T-cell (primary cell): ENCODE measurements at regions not wholly inside any gene's neighbourhood (a gene's known extent, or its start where the extent isn't known, plus 50 kb on each side); places are given as distances from the start of the nearest gene placed in this dataset.

Source experiments
- ATAC-seq, 4 experiments: fragments of 200-7000 bp in 3 of 4; fragments of 150-1000 bp in 1 of 4; cut with Tn5 transposase; replicated peaks in 1 of 4; 1 replicate in 3 of 4; 2 replicates in 1 of 4; pipeline ENCODE4 v1.10.0; 2021; ENCODE audit warnings: moderate library complexity in 3 of 4, mild to moderate bottlenecking in 2 of 4, moderate number of reproducible peaks in 1 of 4
- CTCF ChIA-PET, 2 donors: fragments of 300-600 bp; sonication (Branson Sonifier 250); formaldehyde crosslinking; loops; one replicate each; lab custom pipeline; 2022; ENCODE audit warnings: antibody characterized with exemption in 2 of 2; lab: Charles Lee
- POLR2A ChIA-PET, 2 donors: fragments of 300-600 bp; sonication (Branson Sonifier 250); formaldehyde crosslinking; loops; one replicate each; lab custom pipeline; 2022; ENCODE audit warnings: antibody characterized with exemption in 2 of 2; lab: Charles Lee
- DNase-seq, 35 experiments: peaks; one replicate each; pipeline versions ENCODE4 v3.0.0 to v3.0.0-alpha.2; 2013 to 2023
- H3K27ac ChIP-seq: one replicate; pipeline ENCODE4 v1.5.1; 2013; ENCODE audit warnings: low read length
- H3K27me3 ChIP-seq, 2 experiments: replicated peaks in 1 of 2; 1 replicate in 1 of 2; 2 replicates in 1 of 2; pipeline versions ENCODE4 v1.6.1 to v1.7.0; 2013; ENCODE audit warnings: low read length in 1 of 2, mixed read lengths in 1 of 2; ENCODE audit not compliant: control insufficient read depth in 2 of 2, insufficient read depth in 2 of 2; ENCODE audit errors: extremely low read depth in 1 of 2
- H3K36me3 ChIP-seq, 2 donors: 1 replicate in 1 of 2; 2 replicates in 1 of 2; pipeline versions ENCODE4 v1.6.1 to v1.7.0; 2013; ENCODE audit warnings: low read length in 1 of 2; ENCODE audit not compliant: control insufficient read depth in 2 of 2, insufficient read depth in 1 of 2; ENCODE audit errors: extremely low read depth in 1 of 2
- H3K4me1 ChIP-seq, 2 experiments: 1 replicate in 1 of 2; 2 replicates in 1 of 2; pipeline versions ENCODE4 v1.6.1 to v1.7.0; 2013; ENCODE audit warnings: low read length in 2 of 2, mixed read lengths in 1 of 2; ENCODE audit not compliant: insufficient read depth in 2 of 2, control insufficient read depth in 1 of 2; ENCODE audit errors: extremely low read depth in 1 of 2
- H3K4me3 ChIP-seq, 2 donors: 1 replicate in 1 of 2; 2 replicates in 1 of 2; pipeline versions ENCODE4 v1.5.1 to v1.7.0; 2013; ENCODE audit warnings: mild to moderate bottlenecking in 2 of 2, low read length in 1 of 2, moderate library complexity in 1 of 2; ENCODE audit not compliant: control insufficient read depth in 1 of 2; ENCODE audit errors: extremely low read depth in 1 of 2
- H3K9me3 ChIP-seq: 2 replicates; pipeline ENCODE4 v1.7.0; 2013
- H3K27ac Mint-ChIP-seq, 2 donors: one replicate each; pipeline ENCODE4 v1.8.0; 2020 to 2021; ENCODE audit warnings: mild to moderate bottlenecking in 2 of 2, mixed read lengths in 2 of 2
- H3K27me3 Mint-ChIP-seq, 2 donors: one replicate each; pipeline ENCODE4 v1.8.0; 2021 to 2022; ENCODE audit warnings: mixed read lengths in 2 of 2
- H3K36me3 Mint-ChIP-seq: one replicate; pipeline ENCODE4 v1.8.0; 2021; ENCODE audit warnings: mixed read lengths
- H3K4me1 Mint-ChIP-seq, 3 donors: one replicate each; pipeline ENCODE4 v1.8.0; 2020 to 2022; ENCODE audit warnings: mixed read lengths in 3 of 3, mild to moderate bottlenecking in 1 of 3
- H3K4me3 Mint-ChIP-seq, 3 donors: one replicate each; pipeline ENCODE4 v1.8.0; 2020 to 2022; ENCODE audit warnings: mild to moderate bottlenecking in 3 of 3, mixed read lengths in 3 of 3, moderate library complexity in 3 of 3
- H3K9me3 Mint-ChIP-seq, 3 donors: one replicate each; pipeline ENCODE4 v1.8.0; 2020 to 2022; ENCODE audit warnings: mixed read lengths in 3 of 3
- WGBS: methylation state at CpG from one replicate; pipeline ENCODE4 v1.1.5; 2013; ENCODE audit warnings: missing lambda C conversion rate; ENCODE audit not compliant: insufficient coverage; 5-methylcytosine and 5-hydroxymethylcytosine counted together

DNA sequence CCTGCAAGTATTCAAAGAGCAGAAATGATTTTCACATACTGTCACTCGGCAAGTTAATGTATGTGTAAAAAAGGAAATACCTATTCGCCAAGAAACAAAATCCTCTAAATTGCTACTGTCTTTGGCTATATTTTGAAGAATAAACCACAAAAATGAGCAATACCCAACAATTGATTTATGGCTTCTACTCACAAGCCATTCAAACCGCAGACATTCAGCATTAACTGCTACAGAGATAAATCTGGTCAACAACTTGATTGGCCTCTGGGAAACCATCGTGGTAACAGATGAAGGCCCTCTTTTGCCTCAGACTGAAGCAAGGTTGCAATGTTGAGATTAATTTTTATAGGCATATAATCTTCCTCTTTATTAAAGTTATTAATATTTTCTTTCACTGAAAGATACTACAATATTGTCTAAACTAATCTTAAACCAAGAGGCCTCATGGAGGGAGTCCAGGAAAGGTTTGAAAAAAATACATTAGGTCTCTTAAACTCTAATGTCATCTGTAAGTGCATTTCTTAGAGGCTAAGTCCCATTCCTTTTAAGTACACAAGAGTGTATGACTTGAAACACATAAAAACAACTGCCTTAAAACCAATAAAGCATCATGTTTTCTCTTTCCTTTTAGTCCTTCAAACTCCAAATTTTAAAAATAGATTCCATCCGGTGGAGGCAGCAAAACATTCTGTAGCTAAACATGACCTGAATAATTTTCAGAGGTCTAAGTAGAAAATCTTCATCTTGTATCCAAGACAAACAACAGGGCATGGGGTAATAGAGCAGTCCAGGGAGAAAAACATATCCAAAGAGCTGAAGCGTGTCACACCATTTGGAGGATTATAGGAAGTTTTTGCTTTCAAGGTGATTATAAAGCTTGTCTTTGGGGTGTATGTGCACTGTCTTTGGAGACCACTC lies 162.4 kb upstream of the TGFBR2 start:
- Histone ChIP-seq H3K27me3 (no peaks in the 10 kb centered on the region), H3K4me3 (no peak overlapping the region), H3K9me3 (no peaks in the 10 kb centered on the region), H3K27ac (no peak overlapping the region), H3K36me3 (no peaks in the 10 kb centered on the region), H3K4me1 (no peaks in the 10 kb centered on the region)
- ATAC-seq (no peak), DNase-seq (no peak)
- Mint-ChIP-seq H3K36me3 (no peaks in the 10 kb centered on the region), H3K4me1 (peaks cover 0 to 24% (median 0%) of the 10 kb centered on the region in 3 donors), H3K27ac (no peak overlapping the region), H3K27me3 (no peaks in the 10 kb centered on the region), H3K9me3 (no peaks in the 10 kb centered on the region), H3K4me3 (no peak overlapping the region)
- POLR2A ChIA-PET, result interaction anchor here in 1 of 2 donors (0.7 kb wide), 1 partner anchor 20 kb away, joined by 3 read pairs; no protein-coding TSS in a partner anchor
- no CpG with 5 or more reads among the region's 6 CpGs for WGBS
- CTCF ChIA-PET, result interaction anchor here in 1 of 2 donors (0.6 kb wide), 1 partner anchor 117 kb away, joined by 10 read pairs; no protein-coding TSS in a partner anchor

- Mint-ChIP-seq H3K9me3 (peaks cover 0 to 4% (median 4%) of the 10 kb centered on the region in 3 donors), H3K4me1 (peaks cover 0 to 9% (median 0%) of the 10 kb centered on the region in 3 donors), H3K27ac (no peak overlapping the region), H3K36me3 (no peaks in the 10 kb centered on the region), H3K4me3 (no peak overlapping the region), H3K27me3 (no peaks in the 10 kb centered on the region)
- Histone ChIP-seq H3K27me3 (no peaks in the 10 kb centered on the region), H3K4me1 (no peaks in the 10 kb centered on the region), H3K9me3 (no peaks in the 10 kb centered on the region), H3K36me3 (no peaks in the 10 kb centered on the region), H3K27ac (no peak overlapping the region), H3K4me3 (no peak overlapping the region)
- ChIA-PET POLR2A (no interaction called here), CTCF (no interaction called here)
- WGBS, result 100% methylated on average over 1 of the region's 5 CpGs
- ATAC-seq (no peak), DNase-seq (no peak)
Measured at GRCh38 chr3:30448450-30449289, 157.7 kb upstream of the TGFBR2 start.

DNA sequence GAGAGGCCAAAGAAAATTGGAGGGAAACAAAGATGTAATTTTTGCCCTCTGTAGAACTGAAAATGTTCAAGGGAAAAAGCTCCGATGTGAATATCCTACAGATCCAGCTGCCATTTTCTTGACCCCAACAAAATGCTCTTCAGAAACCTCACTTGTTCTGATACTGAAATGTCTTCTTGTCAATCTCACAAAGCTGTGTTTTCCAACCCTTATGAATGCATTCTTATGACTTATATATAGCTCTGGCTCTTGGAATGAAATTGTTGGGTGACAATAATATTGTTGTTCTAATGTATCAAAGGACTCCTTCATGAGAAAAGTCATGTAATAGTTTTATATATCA lies 157.1 kb upstream of the TGFBR2 start:
- Mint-ChIP-seq H3K4me3 (no peak overlapping the region), H3K27ac (no peak overlapping the region), H3K27me3 (no peaks in the 10 kb centered on the region), H3K4me1 (peaks cover 0 to 8% (median 0%) of the 10 kb centered on the region in 3 donors), H3K9me3 (peaks cover 0 to 4% (median 4%) of the 10 kb centered on the region in 3 donors), H3K36me3 (no peaks in the 10 kb centered on the region)
- no peak overlapping the region for H3K27ac ChIP-seq
- WGBS, result no CpG with 5 or more reads among the region's 1 CpG
- no peaks in the 10 kb centered on the region for H3K36me3 ChIP-seq
- no peak for DNase-seq
- POLR2A ChIA-PET, result no interaction called here
- H3K27me3 ChIP-seq, result no peaks in the 10 kb centered on the region
- CTCF ChIA-PET, result no interaction called here
- H3K4me1 ChIP-seq, result no peaks in the 10 kb centered on the region
- H3K9me3 ChIP-seq, result no peaks in the 10 kb centered on the region
- no peak for ATAC-seq
- H3K4me3 ChIP-seq, result no peak overlapping the region

DNA sequence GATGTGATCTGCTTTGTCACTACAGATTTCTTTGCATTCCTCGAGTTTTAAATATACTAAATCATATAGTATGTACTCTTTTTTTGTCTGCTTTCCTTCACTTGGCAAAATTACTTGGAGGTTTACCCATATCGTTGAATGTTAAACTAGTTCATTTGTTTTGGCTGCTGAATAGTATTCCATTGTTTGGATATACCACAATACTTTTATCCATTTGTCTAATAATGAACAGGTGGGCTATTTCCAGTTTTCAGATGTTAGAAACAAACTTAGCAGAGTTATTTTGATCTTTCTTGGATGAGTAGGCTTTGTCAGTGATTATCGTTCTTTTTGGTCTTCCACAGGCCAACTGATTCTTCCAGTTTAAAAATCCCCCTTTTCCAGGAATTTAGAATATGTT lies 154.0 kb upstream of the TGFBR2 start:
- ChIA-PET POLR2A (no interaction called here), CTCF (no interaction called here)
- no peaks in the 10 kb centered on the region for H3K9me3 ChIP-seq
- H3K4me1 ChIP-seq, result no peaks in the 10 kb centered on the region
- H3K27ac ChIP-seq, result no peak overlapping the region
- DNase-seq, result no peak
- no peaks in the 10 kb centered on the region for H3K36me3 ChIP-seq
- Mint-ChIP-seq H3K9me3 (peaks cover 0 to 4% (median 4%) of the 10 kb centered on the region in 3 donors), H3K27ac (no peak overlapping the region), H3K27me3 (no peaks in the 10 kb centered on the region), H3K4me3 (no peak overlapping the region), H3K36me3 (no peaks in the 10 kb centered on the region), H3K4me1 (peaks cover 4 to 25% (median 21%) of the 10 kb centered on the region in 3 donors)
- ATAC-seq, result no peak
- WGBS, result no CpG with 5 or more reads among the region's 3 CpGs
- H3K4me3 ChIP-seq, result no peak overlapping the region
- H3K27me3 ChIP-seq, result no peaks in the 10 kb centered on the region

- POLR2A ChIA-PET, result no interaction called here
- H3K4me3 Mint-ChIP-seq, result no peak overlapping the region
- Histone ChIP-seq H3K9me3 (no peaks in the 10 kb centered on the region), H3K4me3 (no peak overlapping the region), H3K27me3 (no peaks in the 10 kb centered on the region), H3K4me1 (no peaks in the 10 kb centered on the region), H3K36me3 (no peaks in the 10 kb centered on the region), H3K27ac (no peak overlapping the region)
- H3K27ac Mint-ChIP-seq, result no peak overlapping the region
- no peaks in the 10 kb centered on the region for H3K27me3 Mint-ChIP-seq
- ATAC-seq, result no peak
- 67% methylated on average over 1 of the region's 4 CpGs for WGBS
- no peak for DNase-seq
- peaks cover 3 to 10% (median 10%) of the 10 kb centered on the region in 3 donors for H3K9me3 Mint-ChIP-seq
- peaks cover 4 to 22% (median 21%) of the 10 kb centered on the region in 3 donors for H3K4me1 Mint-ChIP-seq
- CTCF ChIA-PET, result no interaction called here
- H3K36me3 Mint-ChIP-seq, result no peaks in the 10 kb centered on the region
Measured at GRCh38 chr3:30453360-30454039, 152.9 kb upstream of the TGFBR2 start.

DNA sequence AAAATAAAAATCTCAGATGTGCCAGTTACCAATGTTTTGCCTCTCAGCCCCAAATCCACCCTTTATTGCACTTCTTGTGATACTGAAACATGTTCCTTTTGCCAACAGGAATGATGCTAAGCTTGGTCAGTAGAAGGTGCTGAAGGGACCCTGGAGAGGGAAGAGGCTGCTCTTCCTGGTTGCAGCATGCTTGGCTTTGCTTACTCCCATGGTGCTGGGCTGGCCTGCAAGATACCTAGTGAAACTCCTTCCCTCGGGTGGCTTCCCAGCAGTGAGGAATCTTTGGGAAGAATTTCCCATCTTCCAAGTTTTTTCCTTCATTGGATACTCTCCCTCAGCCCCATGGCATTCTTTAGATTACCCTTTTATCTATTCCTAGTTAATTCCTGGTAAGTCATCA lies 151.8 kb upstream of the TGFBR2 start:
- H3K4me3 Mint-ChIP-seq, result no peak overlapping the region
- peaks cover 4 to 22% (median 21%) of the 10 kb centered on the region in 3 donors for H3K4me1 Mint-ChIP-seq
- Histone ChIP-seq H3K36me3 (no peaks in the 10 kb centered on the region), H3K4me1 (no peaks in the 10 kb centered on the region), H3K4me3 (no peak overlapping the region), H3K9me3 (no peaks in the 10 kb centered on the region), H3K27me3 (no peaks in the 10 kb centered on the region), H3K27ac (no peak overlapping the region)
- ChIA-PET POLR2A (interaction anchor here in 1 of 2 donors (0.7 kb wide), 1 partner anchor 287 kb away, joined by 3 read pairs; no protein-coding TSS in a partner anchor), CTCF (interaction anchor here in 1 of 2 donors (0.6 to 1.1 kb wide), 2 partner anchors 19 to 82 kb away, joined by 3 to 4 read pairs; no protein-coding TSS in a partner anchor)
- WGBS, result no CpG with 5 or more reads among the region's 1 CpG
- H3K27me3 Mint-ChIP-seq, result no peaks in the 10 kb centered on the region
- H3K36me3 Mint-ChIP-seq, result no peaks in the 10 kb centered on the region
- H3K27ac Mint-ChIP-seq, result no peak overlapping the region
- peaks cover 3 to 14% (median 10%) of the 10 kb centered on the region in 3 donors for H3K9me3 Mint-ChIP-seq
- ATAC-seq (no peak), DNase-seq (no peak)
